Naive thymus-derived CD4-positive, alpha-beta T cell (primary cell): ENCODE measurements at regions not wholly inside any gene's neighbourhood (a gene's known extent, or its start where the extent isn't known, plus 50 kb on each side); places are given as distances from the start of the nearest gene placed in this dataset.

ENCODE experiments used
- ATAC-seq: fragments of 150-1000 bp; cut with Tn5 transposase; 2 replicates; pipeline ENCODE4 v1.10.0; 2021; ENCODE audit warnings: mild to moderate bottlenecking, moderate library complexity
- CTCF ChIA-PET: fragments of 350-600 bp; sonication (Branson Sonifier 250); formaldehyde crosslinking; loops from one replicate; lab custom pipeline; 2021; ENCODE audit warnings: antibody characterized with exemption; lab: Charles Lee
- POLR2A ChIA-PET: fragments of 350-600 bp; sonication (Branson Sonifier 250); formaldehyde crosslinking; loops from one replicate; lab custom pipeline; 2021; ENCODE audit warnings: antibody characterized with exemption, inconsistent platforms; lab: Charles Lee
- DNase-seq, 9 donors: peaks; one replicate each; pipeline versions ENCODE4 v3.0.0 to v3.0.0-alpha.2; 2020 to 2022; ENCODE audit warnings: mixed read lengths in 1 of 9
- H3K27ac ChIP-seq: one replicate; pipeline ENCODE4 v1.7.0; 2013; ENCODE audit warnings: mild to moderate bottlenecking, low read depth, low read length, moderate library complexity
- H3K27me3 ChIP-seq, 2 donors: one replicate each; pipeline ENCODE4 v1.7.0; 2013; ENCODE audit warnings: low read length in 2 of 2, mild to moderate bottlenecking in 2 of 2, moderate library complexity in 2 of 2; ENCODE audit not compliant: control insufficient read depth in 2 of 2, insufficient read depth in 2 of 2
- H3K36me3 ChIP-seq, 3 experiments: 1 replicate in 2 of 3; 2 replicates in 1 of 3; pipeline ENCODE4 v1.7.0; 2013; ENCODE audit warnings: low read length in 3 of 3, mild to moderate bottlenecking in 3 of 3, moderate library complexity in 1 of 3; ENCODE audit not compliant: insufficient read depth in 3 of 3, control insufficient read depth in 2 of 3
- H3K4me1 ChIP-seq, 2 donors: one replicate each; pipeline ENCODE4 v1.7.0; 2013; ENCODE audit warnings: low read length in 2 of 2, mild to moderate bottlenecking in 2 of 2, moderate library complexity in 1 of 2; ENCODE audit not compliant: control insufficient read depth in 2 of 2, insufficient read depth in 2 of 2
- H3K4me3 ChIP-seq: 2 replicates; pipeline ENCODE4 v1.7.0; 2013; ENCODE audit warnings: mild to moderate bottlenecking, low read length
- H3K9me3 ChIP-seq, 3 experiments: 1 replicate in 2 of 3; 2 replicates in 1 of 3; pipeline ENCODE4 v1.7.0; 2013; ENCODE audit warnings: low read length in 3 of 3; ENCODE audit not compliant: control insufficient read depth in 2 of 3
- H3K27ac Mint-ChIP-seq, 9 donors: one replicate each; pipeline ENCODE4 v1.8.0; 2020 to 2022; ENCODE audit warnings: mixed read lengths in 9 of 9, mild to moderate bottlenecking in 8 of 9, moderate library complexity in 5 of 9, inconsistent platforms in 2 of 9
- H3K27me3 Mint-ChIP-seq, 5 donors: one replicate each; pipeline ENCODE4 v1.8.0; 2021 to 2022; ENCODE audit warnings: mixed read lengths in 5 of 5, mild to moderate bottlenecking in 1 of 5
- H3K36me3 Mint-ChIP-seq, 5 donors: one replicate each; pipeline ENCODE4 v1.8.0; 2020 to 2022; ENCODE audit warnings: mixed read lengths in 5 of 5, mild to moderate bottlenecking in 3 of 5, inconsistent platforms in 1 of 5
- H3K4me1 Mint-ChIP-seq, 7 donors: one replicate each; pipeline ENCODE4 v1.8.0; 2020 to 2022; ENCODE audit warnings: mixed read lengths in 7 of 7, mild to moderate bottlenecking in 3 of 7, inconsistent platforms in 1 of 7
- H3K4me3 Mint-ChIP-seq, 10 donors: one replicate each; pipeline ENCODE4 v1.8.0; 2020 to 2022; ENCODE audit warnings: mild to moderate bottlenecking in 10 of 10, mixed read lengths in 10 of 10, moderate library complexity in 6 of 10, inconsistent platforms in 2 of 10
- H3K9me3 Mint-ChIP-seq, 11 donors: one replicate each; pipeline ENCODE4 v1.8.0; 2020 to 2022; ENCODE audit warnings: mixed read lengths in 11 of 11, mild to moderate bottlenecking in 4 of 11, inconsistent platforms in 1 of 11, moderate library complexity in 1 of 11
- intact Hi-C, 2 donors: fragments of 100-400 bp; cut with micrococcal nuclease; formaldehyde crosslinking; loops; one replicate each; pipeline ENCODE4 v1.15.1; 2023

DNA sequence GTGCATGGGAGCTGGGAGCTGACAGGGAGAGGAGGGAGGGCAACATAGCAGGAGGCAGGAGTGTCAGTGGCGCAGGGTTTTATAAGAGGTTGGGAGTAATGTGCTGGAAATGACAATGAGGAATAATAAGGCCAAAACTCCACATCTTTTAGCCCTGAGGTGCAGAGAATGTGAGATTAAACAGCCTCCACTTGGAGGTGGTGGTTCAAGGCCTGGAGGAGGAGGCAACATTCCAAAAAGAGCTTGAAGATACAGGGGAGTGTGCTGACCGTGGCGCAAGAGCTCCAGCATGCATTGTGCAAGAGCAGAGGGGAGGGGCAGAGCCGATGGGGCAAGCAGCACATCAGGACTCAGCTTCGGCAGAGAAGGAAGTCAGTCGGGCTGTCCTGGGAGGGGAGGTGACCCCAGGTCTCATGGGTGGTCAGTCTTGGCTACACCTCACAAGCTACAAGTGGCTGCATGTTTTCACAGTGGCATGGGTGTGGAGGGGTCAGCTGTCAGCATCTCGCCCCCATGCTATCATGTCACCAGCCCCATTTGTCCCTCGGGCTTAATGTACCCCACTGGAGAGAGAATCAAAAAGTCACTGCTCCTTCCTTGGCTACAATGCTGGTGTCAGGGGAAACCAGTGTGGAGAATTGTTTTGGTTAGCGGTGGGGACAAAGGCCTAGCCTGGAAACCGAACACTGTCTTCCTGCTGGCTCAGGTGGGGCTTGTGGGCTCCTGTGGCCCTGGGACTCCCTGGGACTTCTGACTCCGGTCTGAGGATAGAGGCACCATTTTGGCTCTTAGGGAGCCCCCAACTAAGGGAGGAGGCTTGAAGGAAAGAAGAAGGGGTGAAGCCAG is 208.0 kb downstream of the ZFP36L2 start:
- no peaks in the 10 kb centered on the region for H3K36me3 ChIP-seq
- no peak overlapping the region for H3K27ac ChIP-seq
- POLR2A ChIA-PET, result no interaction called here
- no peaks in the 10 kb centered on the region for H3K4me1 ChIP-seq
- no peaks in the 10 kb centered on the region for H3K27me3 ChIP-seq
- ATAC-seq (peak; percentile 65), DNase-seq (no peak)
- Mint-ChIP-seq H3K27ac (peak overlapping the region in 2 of 9 donors; percentile 32 to 41), H3K27me3 (peaks cover 0 to 12% (median 0%) of the 10 kb centered on the region in 5 donors), H3K4me1 (peaks cover 0 to 11% (median 0%) of the 10 kb centered on the region in 7 donors), H3K9me3 (peaks cover 4 to 17% (median 7%) of the 10 kb centered on the region in 11 donors), H3K36me3 (peaks cover 0 to 9% (median 3%) of the 10 kb centered on the region in 5 donors), H3K4me3 (no peak overlapping the region)
- intact Hi-C loops, result no loop called here
- CTCF ChIA-PET, result no interaction called here
- peaks cover 0 to 12% (median 0%) of the 10 kb centered on the region in 3 experiments for H3K9me3 ChIP-seq
- H3K4me3 ChIP-seq, result no peak overlapping the region

DNA sequence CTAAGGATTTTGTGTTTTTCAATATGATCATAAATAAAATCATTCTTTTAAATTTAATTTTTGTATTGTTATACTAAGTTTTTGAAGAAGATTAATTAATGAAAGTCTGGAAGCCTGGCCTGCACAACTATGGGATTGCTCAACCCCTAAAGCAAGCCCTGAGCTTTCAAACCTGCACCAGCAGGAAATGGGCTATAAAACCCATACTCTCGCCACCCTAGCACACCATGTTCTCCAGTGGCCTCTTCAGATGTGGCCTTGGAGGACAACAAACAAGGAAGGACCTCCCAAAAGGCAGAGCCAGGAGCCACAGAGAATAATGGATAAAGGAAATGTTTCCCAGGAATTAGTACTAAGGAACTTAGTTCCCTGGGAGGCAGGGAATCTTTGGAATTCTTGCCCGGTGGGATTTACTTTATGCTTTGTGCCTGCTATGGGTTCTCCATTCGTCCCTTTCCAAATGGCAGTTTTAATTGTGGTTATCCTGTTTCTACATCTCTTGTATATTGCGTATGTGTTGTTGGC is 212.5 kb downstream of the ZFP36L2 start:
- H3K4me1 Mint-ChIP-seq, result peaks cover 7 to 23% (median 12%) of the 10 kb centered on the region in 7 donors
- Histone ChIP-seq H3K9me3 (no peaks in the 10 kb centered on the region), H3K4me3 (no peak overlapping the region), H3K27ac (no peak overlapping the region), H3K27me3 (no peaks in the 10 kb centered on the region), H3K36me3 (no peaks in the 10 kb centered on the region), H3K4me1 (peaks cover 0 to 6% of the 10 kb centered on the region in 2 donors)
- DNase-seq (no peak), ATAC-seq (no peak)
- ChIA-PET CTCF (interaction anchor here (0.7 to 0.8 kb wide), 2 partner anchors 9 to 11 kb away, joined by 3 read pairs; no protein-coding TSS in a partner anchor), POLR2A (no interaction called here)
- H3K27me3 Mint-ChIP-seq, result peaks cover 0 to 8% (median under 1%) of the 10 kb centered on the region in 5 donors
- H3K27ac Mint-ChIP-seq, result no peak overlapping the region
- H3K36me3 Mint-ChIP-seq, result no peaks in the 10 kb centered on the region
- peaks cover 0 to under 1% (median 0%) of the 10 kb centered on the region in 11 donors for H3K9me3 Mint-ChIP-seq
- intact Hi-C loops, result no loop called here
- no peak overlapping the region for H3K4me3 Mint-ChIP-seq

DNA sequence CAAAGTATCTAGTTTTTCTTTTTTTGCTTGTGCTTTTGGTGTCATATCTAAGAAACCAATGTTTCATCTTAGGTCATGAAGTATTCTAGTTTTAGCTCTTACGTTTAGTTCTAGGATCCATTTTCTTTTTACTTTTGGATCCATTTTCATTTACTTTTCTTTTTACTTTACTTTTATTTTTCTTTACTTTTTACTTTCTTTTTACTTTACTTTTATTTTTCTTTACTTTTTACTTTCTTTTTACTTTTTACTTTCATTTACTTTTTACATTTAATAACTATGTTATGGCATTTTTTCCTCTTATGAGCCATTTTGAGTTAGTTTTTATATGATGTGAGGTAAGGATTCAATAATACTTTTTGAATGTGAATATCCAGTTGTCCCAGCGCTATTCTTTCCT is 213.4 kb downstream of the ZFP36L2 start:
- no peak overlapping the region for H3K27ac Mint-ChIP-seq

DNA sequence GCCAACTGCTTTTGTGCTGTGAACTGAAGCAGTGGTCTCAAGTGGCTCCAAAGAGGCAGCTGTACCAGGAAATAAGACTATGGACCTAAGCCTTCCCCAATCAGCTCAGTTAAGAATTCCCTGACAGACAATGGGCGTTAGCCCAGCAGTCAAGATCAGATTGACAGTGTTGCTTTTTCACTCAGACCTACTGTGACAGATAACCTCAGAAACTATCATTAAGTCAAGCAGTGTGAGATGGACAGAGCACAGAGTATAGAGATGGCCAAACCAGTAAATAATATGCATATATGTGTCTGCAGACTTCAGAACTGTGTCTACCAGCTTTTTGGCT is 215.3 kb downstream of the ZFP36L2 start:
- no peaks in the 10 kb centered on the region for H3K36me3 ChIP-seq
- H3K27ac ChIP-seq, result no peak overlapping the region
- intact Hi-C loops, result no loop called here
- no peak overlapping the region for H3K4me3 ChIP-seq
- Mint-ChIP-seq H3K9me3 (peaks cover 0 to 10% (median 6%) of the 10 kb centered on the region in 11 donors), H3K27ac (peak overlapping the region in 1 of 9 donors; percentile 5), H3K36me3 (peaks cover 0 to 7% (median 5%) of the 10 kb centered on the region in 5 donors), H3K4me1 (peaks cover 7 to 14% (median 12%) of the 10 kb centered on the region in 7 donors), H3K27me3 (peaks cover 0 to 11% (median 7%) of the 10 kb centered on the region in 5 donors), H3K4me3 (no peak overlapping the region)
- no peaks in the 10 kb centered on the region for H3K27me3 ChIP-seq
- peaks cover 0 to 6% of the 10 kb centered on the region in 2 donors for H3K4me1 ChIP-seq
- H3K9me3 ChIP-seq, result no peaks in the 10 kb centered on the region
- CTCF ChIA-PET, result no interaction called here
- DNase-seq, result no peak
- POLR2A ChIA-PET, result interaction anchor here (0.7 kb wide), 1 partner anchor 218 kb away, joined by 3 read pairs; no protein-coding TSS in a partner anchor
- no peak for ATAC-seq

More for the DNA sequence above, 213.4 kb downstream of the ZFP36L2 start:
- H3K4me3 ChIP-seq, result no peak overlapping the region
- no peak for DNase-seq
- H3K9me3 ChIP-seq, result no peaks in the 10 kb centered on the region
- H3K27me3 ChIP-seq, result no peaks in the 10 kb centered on the region
- H3K36me3 Mint-ChIP-seq, result peaks cover 0 to 6% (median 3%) of the 10 kb centered on the region in 5 donors
- H3K4me1 Mint-ChIP-seq, result peaks cover 7 to 18% (median 12%) of the 10 kb centered on the region in 7 donors
- CTCF ChIA-PET, result interaction anchor here (0.6 kb wide), 1 partner anchor 154 kb away, joined by 5 read pairs; no protein-coding TSS in a partner anchor
- POLR2A ChIA-PET, result no interaction called here
- H3K9me3 Mint-ChIP-seq, result peaks cover 0 to 9% (median 3%) of the 10 kb centered on the region in 11 donors
- H3K27me3 Mint-ChIP-seq, result peaks cover 0 to 11% (median 7%) of the 10 kb centered on the region in 5 donors
- ATAC-seq, result no peak
- H3K27ac ChIP-seq, result no peak overlapping the region
- intact Hi-C loops, result no loop called here
- H3K4me3 Mint-ChIP-seq, result no peak overlapping the region
- no peaks in the 10 kb centered on the region for H3K36me3 ChIP-seq
- H3K4me1 ChIP-seq, result peaks cover 0 to 6% of the 10 kb centered on the region in 2 donors

DNA sequence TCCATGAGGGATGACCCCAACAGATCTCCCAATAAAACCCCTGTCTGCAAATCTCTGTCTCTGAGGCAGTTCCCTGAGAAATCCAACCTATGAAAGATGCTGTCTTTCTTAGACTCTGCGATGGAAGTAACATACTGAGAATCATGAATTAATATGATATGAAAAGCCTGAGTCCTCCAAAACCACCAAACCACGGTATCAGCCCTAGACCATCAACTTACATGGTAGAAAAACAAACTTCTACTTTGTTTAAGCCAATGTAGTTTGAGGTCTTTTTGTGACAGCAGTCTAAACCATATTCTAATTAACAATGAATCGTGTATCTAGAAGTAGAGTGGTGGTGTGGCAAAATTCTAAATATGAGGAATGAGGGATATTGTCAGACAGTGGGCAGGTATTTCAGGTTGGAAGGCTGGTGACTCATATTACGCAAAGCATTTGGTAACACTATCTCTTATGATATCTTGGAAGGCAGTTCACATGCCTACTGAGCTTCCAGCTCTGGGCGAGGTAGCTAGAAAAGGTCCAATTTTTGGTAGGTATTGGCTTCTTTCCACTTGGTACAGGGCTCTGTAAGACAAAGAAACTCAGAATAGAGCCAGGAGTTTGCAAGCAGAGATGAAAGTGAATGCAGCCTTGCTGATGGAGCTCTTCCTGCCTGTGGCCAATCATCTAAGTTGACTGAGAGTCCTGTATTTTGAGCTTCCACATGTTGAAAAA is 215.8 kb downstream of the ZFP36L2 start:
- H3K27ac Mint-ChIP-seq, result no peak overlapping the region
- Histone ChIP-seq H3K27me3 (no peaks in the 10 kb centered on the region), H3K27ac (no peak overlapping the region), H3K36me3 (no peaks in the 10 kb centered on the region), H3K9me3 (no peaks in the 10 kb centered on the region), H3K4me1 (peaks cover 0 to 6% of the 10 kb centered on the region in 2 donors), H3K4me3 (no peak overlapping the region)
- H3K36me3 Mint-ChIP-seq, result peaks cover 0 to 7% (median 5%) of the 10 kb centered on the region in 5 donors
- H3K4me1 Mint-ChIP-seq, result peaks cover 7 to 14% (median 12%) of the 10 kb centered on the region in 7 donors
- CTCF ChIA-PET, result no interaction called here
- DNase-seq, result no peak
- peaks cover 0 to 10% (median 6%) of the 10 kb centered on the region in 11 donors for H3K9me3 Mint-ChIP-seq
- no peak overlapping the region for H3K4me3 Mint-ChIP-seq
- POLR2A ChIA-PET, result interaction anchor here (0.7 kb wide), 1 partner anchor 218 kb away, joined by 3 read pairs; no protein-coding TSS in a partner anchor
- intact Hi-C loops, result no loop called here
- H3K27me3 Mint-ChIP-seq, result peaks cover 0 to 15% (median 6%) of the 10 kb centered on the region in 5 donors
- no peak for ATAC-seq

DNA sequence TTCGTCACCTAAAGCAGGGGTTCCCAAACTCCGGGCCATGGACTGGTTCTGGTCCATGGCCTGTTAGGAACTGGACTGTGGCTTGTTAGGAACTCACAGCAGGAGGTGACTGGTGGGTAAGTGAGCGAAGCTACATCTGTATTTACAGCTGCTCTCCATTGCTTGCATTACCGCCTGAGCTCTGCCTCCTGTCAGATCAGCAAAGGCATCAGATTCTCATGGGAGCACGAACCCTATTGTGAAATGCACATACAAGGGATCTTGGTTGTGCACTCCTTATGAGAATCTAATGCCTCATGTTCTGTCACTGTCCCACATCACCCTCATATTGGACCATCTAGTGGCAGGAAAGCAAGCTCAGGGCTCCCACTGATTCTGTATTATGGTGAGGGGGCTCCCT is 217.0 kb downstream of the ZFP36L2 start:
- DNase-seq (no peak), ATAC-seq (no peak)
- intact Hi-C loops, result no loop called here
- H3K9me3 ChIP-seq, result no peaks in the 10 kb centered on the region
- no peak overlapping the region for H3K4me3 ChIP-seq
- peaks cover 0 to 6% of the 10 kb centered on the region in 2 donors for H3K4me1 ChIP-seq
- peaks cover 0 to 7% (median 5%) of the 10 kb centered on the region in 5 donors for H3K36me3 Mint-ChIP-seq
- peaks cover 7 to 17% (median 12%) of the 10 kb centered on the region in 7 donors for H3K4me1 Mint-ChIP-seq
- H3K9me3 Mint-ChIP-seq, result peaks cover 0 to 10% (median 6%) of the 10 kb centered on the region in 11 donors
- H3K4me3 Mint-ChIP-seq, result no peak overlapping the region
- no peaks in the 10 kb centered on the region for H3K27me3 ChIP-seq
- H3K36me3 ChIP-seq, result no peaks in the 10 kb centered on the region
- H3K27ac Mint-ChIP-seq, result no peak overlapping the region
- POLR2A ChIA-PET, result no interaction called here
- CTCF ChIA-PET, result no interaction called here
- no peak overlapping the region for H3K27ac ChIP-seq
- H3K27me3 Mint-ChIP-seq, result peaks cover 0 to 15% (median 7%) of the 10 kb centered on the region in 5 donors
